HEK293T (cell line): ENCODE measurements at regions not wholly inside any gene's neighbourhood (a gene's known extent, or its start where the extent isn't known, plus 50 kb on each side); places are given as distances from the start of the nearest gene placed in this dataset.

ENCODE experiments used
- ARNT ChIP-seq: fragments of 450-650 bp; IDR thresholded peaks from 2 replicates; pipeline ENCODE4 v1.6.1; 2017; ENCODE audit warnings: mild to moderate bottlenecking
- BHLHE40 ChIP-seq: fragments of 450-650 bp; IDR thresholded peaks from 2 replicates; pipeline ENCODE4 v1.6.1; 2016; ENCODE audit warnings: mild to moderate bottlenecking, moderate library complexity, borderline replicate concordance
- ELF4 ChIP-seq: fragments of 450-650 bp; IDR thresholded peaks from 2 replicates; pipeline ENCODE4 v1.6.1; 2017; ENCODE audit warnings: antibody characterized with exemption
- FOXA1 ChIP-seq: fragments of 450-650 bp; IDR thresholded peaks from 2 replicates; pipeline ENCODE4 v1.6.1; 2016; ENCODE audit warnings: mild to moderate bottlenecking
- FOXM1 ChIP-seq: fragments of 450-650 bp; IDR thresholded peaks from 2 replicates; pipeline ENCODE4 v1.6.1; 2017; ENCODE audit warnings: mild to moderate bottlenecking, borderline replicate concordance
- L3MBTL2 ChIP-seq: fragments of 450-650 bp; conservative IDR thresholded peaks from 2 replicates; pipeline ENCODE4 v1.6.1; 2016; ENCODE audit warnings: mild to moderate bottlenecking
- LEF1 ChIP-seq: fragments of 450-650 bp; IDR thresholded peaks from 2 replicates; pipeline ENCODE4 v1.6.1; 2017; ENCODE audit warnings: mild to moderate bottlenecking, borderline replicate concordance
- NFRKB ChIP-seq: fragments of 450-650 bp; IDR thresholded peaks from 2 replicates; pipeline ENCODE4 v1.6.1; 2016; ENCODE audit warnings: mild to moderate bottlenecking, moderate library complexity
- SP1 ChIP-seq: fragments of 450-650 bp; IDR thresholded peaks from 2 replicates; pipeline ENCODE4 v1.6.1; 2017
- SUZ12 ChIP-seq: fragments of 450-650 bp; IDR thresholded peaks from 2 replicates; pipeline ENCODE4 v1.6.1; 2016; ENCODE audit warnings: mild to moderate bottlenecking
- ZNF384 ChIP-seq: fragments of 450-650 bp; IDR thresholded peaks from 2 replicates; pipeline ENCODE4 v1.6.1; 2016

DNA sequence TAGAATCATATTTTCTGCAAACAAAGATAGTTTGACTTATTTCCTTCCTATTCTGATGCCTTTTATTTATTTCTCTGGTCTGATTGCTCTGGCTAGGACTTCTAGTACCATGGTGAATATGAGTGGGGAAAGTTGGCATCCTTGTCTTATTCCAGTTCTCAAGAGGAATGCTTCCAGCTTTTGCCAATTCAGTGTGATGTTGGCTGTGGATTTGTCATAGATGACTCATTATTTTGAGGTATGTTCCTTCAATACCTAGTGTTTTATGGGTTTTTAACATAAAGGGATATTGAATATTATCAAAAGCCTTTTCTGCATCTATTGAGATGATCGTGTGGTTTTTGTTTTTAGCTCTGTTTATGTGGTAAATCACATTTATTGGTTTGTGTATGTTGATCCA, 139.4 kb upstream of the CNTN1 start:
- no peak for TF ChIP-seq LEF1
- TF ChIP-seq SUZ12: no peak
- TF ChIP-seq FOXM1: no peak
- no peak for TF ChIP-seq BHLHE40
- TF ChIP-seq FOXA1: no peak
- no peak for TF ChIP-seq L3MBTL2
- no peak for TF ChIP-seq NFRKB
- TF ChIP-seq ELF4: no peak
- no peak for TF ChIP-seq ZNF384
- no peak for TF ChIP-seq SP1
- TF ChIP-seq ARNT: no peak
